CD4-positive, alpha-beta memory T cell (primary cell): ENCODE measurements at regions not wholly inside any gene's neighbourhood (a gene's known extent, or its start where the extent isn't known, plus 50 kb on each side); places are given as distances from the start of the nearest gene placed in this dataset.

Experiments
- CTCF ChIA-PET: fragments of 350-600 bp; sonication (Branson Sonifier 250); formaldehyde crosslinking; loops from one replicate; lab custom pipeline; 2021; ENCODE audit warnings: inconsistent platforms; ENCODE audit not compliant: partially characterized antibody; lab: Charles Lee
- POLR2A ChIA-PET: fragments of 350-600 bp; sonication (Branson Sonifier 250); formaldehyde crosslinking; loops from one replicate; lab custom pipeline; 2021; ENCODE audit not compliant: partially characterized antibody; lab: Charles Lee
- DNase-seq, 5 donors: peaks; one replicate each; pipeline versions ENCODE4 v3.0.0 to v3.0.0-alpha.2; 2020 to 2022; ENCODE audit warnings: mixed read lengths in 1 of 5
- H3K27ac ChIP-seq: one replicate; pipeline ENCODE4 v1.7.0; 2013; ENCODE audit warnings: low read depth, low read length
- H3K27me3 ChIP-seq: 2 replicates; pipeline ENCODE4 v1.7.0; 2013; ENCODE audit warnings: mild to moderate bottlenecking, low read length, moderate library complexity; ENCODE audit not compliant: insufficient read depth
- H3K36me3 ChIP-seq: 2 replicates; pipeline ENCODE4 v1.7.0; 2013; ENCODE audit warnings: mild to moderate bottlenecking, low read length, moderate library complexity; ENCODE audit not compliant: insufficient read depth
- H3K4me1 ChIP-seq: 2 replicates; pipeline ENCODE4 v1.7.0; 2013; ENCODE audit warnings: mild to moderate bottlenecking, low read length, moderate library complexity; ENCODE audit not compliant: insufficient read depth
- H3K4me3 ChIP-seq, 2 donors: one replicate each; pipeline ENCODE4 v1.7.0; 2013; ENCODE audit warnings: low read length in 2 of 2, mild to moderate bottlenecking in 1 of 2
- H3K9me3 ChIP-seq, 2 donors: one replicate each; pipeline ENCODE4 v1.7.0; 2013; ENCODE audit warnings: low read length in 2 of 2, control low read depth in 1 of 2; ENCODE audit not compliant: control insufficient read depth in 1 of 2
- H3K27ac Mint-ChIP-seq, 7 donors: one replicate each; pipeline ENCODE4 v1.8.0; 2020 to 2021; ENCODE audit warnings: mixed read lengths in 7 of 7, mild to moderate bottlenecking in 6 of 7, inconsistent platforms in 3 of 7, moderate library complexity in 3 of 7
- H3K27me3 Mint-ChIP-seq, 2 donors: one replicate each; pipeline ENCODE4 v1.8.0; 2020 to 2021; ENCODE audit warnings: mixed read lengths in 2 of 2
- H3K36me3 Mint-ChIP-seq, 2 donors: one replicate each; pipeline ENCODE4 v1.8.0; 2020 to 2021; ENCODE audit warnings: mixed read lengths in 2 of 2, inconsistent platforms in 1 of 2, mild to moderate bottlenecking in 1 of 2
- H3K4me1 Mint-ChIP-seq, 4 donors: one replicate each; pipeline ENCODE4 v1.8.0; 2020 to 2021; ENCODE audit warnings: mixed read lengths in 4 of 4, mild to moderate bottlenecking in 1 of 4
- H3K4me3 Mint-ChIP-seq, 8 donors: one replicate each; pipeline ENCODE4 v1.8.0; 2020 to 2021; ENCODE audit warnings: mixed read lengths in 8 of 8, mild to moderate bottlenecking in 7 of 8, moderate library complexity in 6 of 8, inconsistent platforms in 3 of 8
- H3K9me3 Mint-ChIP-seq, 8 donors: one replicate each; pipeline ENCODE4 v1.8.0; 2020 to 2021; ENCODE audit warnings: mixed read lengths in 8 of 8, mild to moderate bottlenecking in 5 of 8, inconsistent platforms in 3 of 8, moderate library complexity in 1 of 8
- intact Hi-C: fragments of 100-400 bp; cut with micrococcal nuclease; formaldehyde crosslinking; loops from one replicate; pipeline ENCODE4 v1.15.1; 2023

DNA sequence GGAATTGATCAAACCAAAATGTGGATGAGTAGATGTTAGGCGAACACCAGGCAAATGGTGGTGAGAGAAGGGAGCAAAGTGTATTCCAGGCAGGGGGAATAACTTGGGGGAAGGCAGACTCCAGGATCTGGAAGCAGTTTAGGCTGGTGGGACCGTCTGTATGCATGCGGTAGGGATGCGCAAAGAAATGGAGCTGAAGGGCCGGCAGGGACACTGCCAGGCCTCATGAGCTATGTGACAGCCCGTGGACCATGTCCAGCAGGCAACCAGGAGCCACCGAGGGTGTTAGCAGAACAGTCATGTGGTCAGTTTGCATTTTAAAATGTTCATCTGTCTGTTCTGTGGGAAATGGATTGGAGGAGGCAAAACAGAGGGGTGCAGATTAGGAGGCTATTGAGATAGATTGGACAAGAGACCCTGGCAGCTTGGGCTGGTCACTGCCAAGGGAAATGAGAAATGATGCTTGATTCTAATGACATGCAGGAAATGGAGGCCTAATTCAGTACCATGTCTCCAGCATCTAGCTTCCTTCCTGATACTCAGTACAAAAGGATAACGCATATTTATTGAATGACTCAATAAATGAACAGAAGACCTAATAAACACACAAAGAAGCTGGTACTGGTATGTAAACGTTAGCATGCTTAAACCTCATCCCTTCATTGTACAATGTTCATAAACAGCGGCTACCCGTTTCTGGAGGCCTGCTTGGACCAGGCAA is 412.4 kb downstream of the BUD13 start:
- Histone ChIP-seq H3K9me3 (no peaks in the 10 kb centered on the region), H3K27me3 (no peaks in the 10 kb centered on the region), H3K4me3 (no peak overlapping the region), H3K27ac (no peak overlapping the region), H3K4me1 (no peaks in the 10 kb centered on the region), H3K36me3 (no peaks in the 10 kb centered on the region)
- no peaks in the 10 kb centered on the region for H3K36me3 Mint-ChIP-seq
- H3K27ac Mint-ChIP-seq = no peak overlapping the region
- no peak for DNase-seq
- CTCF ChIA-PET = no interaction called here
- H3K4me3 Mint-ChIP-seq = no peak overlapping the region
- peaks cover 18 to 19% of the 10 kb centered on the region in 2 donors for H3K27me3 Mint-ChIP-seq
- peaks cover 0 to 2% (median 0%) of the 10 kb centered on the region in 4 donors for H3K4me1 Mint-ChIP-seq
- POLR2A ChIA-PET = no interaction called here
- peaks cover 0 to 3% (median 0%) of the 10 kb centered on the region in 8 donors for H3K9me3 Mint-ChIP-seq
- intact Hi-C loops = no loop called here

DNA sequence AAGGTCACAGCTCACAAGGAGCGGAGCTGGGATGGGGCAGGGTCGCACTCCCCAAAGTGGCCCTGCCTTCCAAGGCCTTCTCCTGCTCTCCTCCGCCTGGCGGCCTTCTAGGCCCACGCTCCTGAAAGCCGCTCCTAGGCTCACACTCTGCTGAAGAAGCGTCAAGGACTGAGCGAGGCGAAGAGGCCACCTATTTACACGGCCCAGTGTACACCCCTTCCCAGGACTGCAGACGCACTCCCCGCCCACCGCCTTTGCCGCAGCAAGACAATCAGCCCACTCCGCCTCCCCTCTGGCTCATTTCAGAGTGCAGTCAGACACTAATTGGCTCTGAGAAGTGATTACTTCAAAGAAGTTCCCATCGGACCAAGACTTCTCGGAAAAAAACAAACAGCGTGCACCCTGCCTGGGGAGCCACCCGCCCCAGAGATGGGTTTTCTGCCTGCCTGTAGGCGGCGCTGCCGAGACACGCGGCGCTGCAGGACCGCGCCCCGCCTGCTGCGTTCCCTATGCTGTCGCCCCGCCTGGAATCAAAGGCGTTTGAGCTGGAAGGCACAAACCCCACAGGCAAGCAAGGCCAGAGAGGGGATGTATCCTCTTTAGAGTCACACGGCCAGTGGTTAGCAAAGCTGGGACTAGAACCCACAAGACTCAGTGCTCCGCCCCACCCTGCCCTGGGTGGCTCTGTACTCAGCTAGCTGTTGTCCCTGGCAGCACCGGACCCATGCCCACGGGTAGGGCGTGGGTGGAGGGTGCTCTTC is 414.8 kb downstream of the BUD13 start:
- Histone ChIP-seq H3K36me3 (no peaks in the 10 kb centered on the region), H3K27ac (no peak overlapping the region), H3K9me3 (no peaks in the 10 kb centered on the region), H3K4me1 (no peaks in the 10 kb centered on the region), H3K27me3 (no peaks in the 10 kb centered on the region), H3K4me3 (no peak overlapping the region)
- H3K9me3 Mint-ChIP-seq = no peaks in the 10 kb centered on the region
- H3K27ac Mint-ChIP-seq = no peak overlapping the region
- no peak overlapping the region for H3K4me3 Mint-ChIP-seq
- H3K27me3 Mint-ChIP-seq = peaks cover 14 to 15% of the 10 kb centered on the region in 2 donors
- ChIA-PET CTCF (no interaction called here), POLR2A (no interaction called here)
- intact Hi-C loops = no loop called here
- no peaks in the 10 kb centered on the region for H3K4me1 Mint-ChIP-seq
- H3K36me3 Mint-ChIP-seq = no peaks in the 10 kb centered on the region
- DNase-seq = no peak

DNA sequence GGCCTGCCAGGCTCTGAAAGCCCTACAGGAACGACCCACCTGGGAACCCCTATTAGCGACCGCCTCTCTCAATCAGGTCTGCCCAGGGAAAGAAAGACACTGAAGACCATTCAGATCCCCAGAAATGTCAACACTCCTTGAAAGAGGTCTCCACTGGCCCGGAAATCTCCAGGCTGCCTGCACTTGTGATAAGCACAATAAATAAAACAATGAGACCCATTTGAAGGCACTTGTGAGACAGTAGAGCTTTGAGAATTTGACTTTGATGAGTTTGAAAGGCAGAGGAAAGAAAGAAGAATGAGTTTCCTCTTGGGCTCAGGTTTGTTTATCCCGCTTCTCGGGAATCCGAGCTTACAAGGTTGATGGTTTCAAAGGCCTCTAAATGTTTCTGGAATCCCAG is 416.3 kb downstream of the BUD13 start:
- intact Hi-C loops = no loop called here
- CTCF ChIA-PET = no interaction called here
- no peaks in the 10 kb centered on the region for H3K4me1 Mint-ChIP-seq

DNA sequence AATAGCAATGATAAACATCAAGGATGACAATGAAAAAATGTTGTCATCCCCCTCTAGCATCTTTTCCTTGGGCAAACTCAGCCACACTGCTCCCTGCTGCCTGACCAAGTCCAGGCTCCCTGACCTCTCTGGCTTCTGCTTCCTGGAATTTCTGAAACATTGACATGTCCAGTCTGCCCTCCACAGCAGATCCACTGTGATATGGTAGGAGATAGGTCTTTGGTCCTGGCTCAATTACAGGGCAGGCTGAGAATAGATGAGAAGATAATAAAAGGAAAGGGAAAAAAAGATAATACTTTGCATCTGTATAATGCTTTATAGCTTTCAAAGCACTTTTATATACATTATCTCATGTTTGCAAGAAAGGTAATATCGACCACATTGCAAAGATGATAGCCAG is 417.7 kb downstream of the BUD13 start:
- peaks cover 0 to 1% (median 0%) of the 10 kb centered on the region in 8 donors for H3K9me3 Mint-ChIP-seq
- Histone ChIP-seq H3K4me1 (no peaks in the 10 kb centered on the region), H3K9me3 (no peaks in the 10 kb centered on the region), H3K4me3 (no peak overlapping the region), H3K27ac (no peak overlapping the region), H3K36me3 (no peaks in the 10 kb centered on the region), H3K27me3 (no peaks in the 10 kb centered on the region)
- DNase-seq = no peak
- H3K27me3 Mint-ChIP-seq = peaks cover 10 to 11% of the 10 kb centered on the region in 2 donors
- intact Hi-C loops = no loop called here
- H3K4me1 Mint-ChIP-seq = no peaks in the 10 kb centered on the region
- ChIA-PET POLR2A (no interaction called here), CTCF (no interaction called here)
- H3K27ac Mint-ChIP-seq = no peak overlapping the region
- no peaks in the 10 kb centered on the region for H3K36me3 Mint-ChIP-seq
- H3K4me3 Mint-ChIP-seq = no peak overlapping the region

More for the DNA sequence above, 416.3 kb downstream of the BUD13 start:
- H3K9me3 ChIP-seq = no peaks in the 10 kb centered on the region
- H3K27ac ChIP-seq = no peak overlapping the region
- no peaks in the 10 kb centered on the region for H3K27me3 ChIP-seq
- Mint-ChIP-seq H3K27me3 (peaks cover 14 to 15% of the 10 kb centered on the region in 2 donors), H3K4me3 (no peak overlapping the region), H3K9me3 (peaks cover 0 to 1% (median 0%) of the 10 kb centered on the region in 8 donors), H3K27ac (no peak overlapping the region), H3K36me3 (no peaks in the 10 kb centered on the region)
- no peak overlapping the region for H3K4me3 ChIP-seq
- H3K36me3 ChIP-seq = no peaks in the 10 kb centered on the region
- no peaks in the 10 kb centered on the region for H3K4me1 ChIP-seq
- DNase-seq = no peak
- POLR2A ChIA-PET = no interaction called here

DNA sequence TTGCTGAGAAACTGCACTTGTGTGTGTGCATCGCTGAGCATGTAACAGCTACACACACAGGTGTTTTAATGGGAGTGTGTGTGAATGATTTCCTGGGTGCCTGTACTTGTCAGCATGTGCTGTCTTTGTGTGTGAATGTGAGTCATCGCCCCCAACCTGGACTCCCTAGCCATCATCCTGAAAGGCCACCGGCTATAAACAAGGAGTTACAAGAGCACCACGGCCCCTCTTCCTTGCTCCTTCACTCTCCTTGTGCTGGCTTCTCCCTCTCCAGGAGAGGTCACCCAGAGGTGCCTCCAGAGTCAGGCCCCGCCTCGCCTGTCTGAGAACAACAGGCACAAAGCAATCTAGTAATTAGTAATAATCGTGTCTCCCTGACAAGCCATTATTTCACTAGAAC is 419.2 kb downstream of the BUD13 start:
- peaks cover 3 to 7% of the 10 kb centered on the region in 2 donors for H3K27me3 Mint-ChIP-seq
- Histone ChIP-seq H3K4me1 (no peaks in the 10 kb centered on the region), H3K4me3 (no peak overlapping the region), H3K9me3 (no peaks in the 10 kb centered on the region), H3K36me3 (no peaks in the 10 kb centered on the region), H3K27me3 (no peaks in the 10 kb centered on the region), H3K27ac (no peak overlapping the region)
- H3K36me3 Mint-ChIP-seq = no peaks in the 10 kb centered on the region
- ChIA-PET CTCF (no interaction called here), POLR2A (no interaction called here)
- DNase-seq = no peak
- no peak overlapping the region for H3K4me3 Mint-ChIP-seq
- peaks cover 0 to 4% (median 0%) of the 10 kb centered on the region in 8 donors for H3K9me3 Mint-ChIP-seq
- no peaks in the 10 kb centered on the region for H3K4me1 Mint-ChIP-seq
- no peak overlapping the region for H3K27ac Mint-ChIP-seq
- intact Hi-C loops = no loop called here

DNA sequence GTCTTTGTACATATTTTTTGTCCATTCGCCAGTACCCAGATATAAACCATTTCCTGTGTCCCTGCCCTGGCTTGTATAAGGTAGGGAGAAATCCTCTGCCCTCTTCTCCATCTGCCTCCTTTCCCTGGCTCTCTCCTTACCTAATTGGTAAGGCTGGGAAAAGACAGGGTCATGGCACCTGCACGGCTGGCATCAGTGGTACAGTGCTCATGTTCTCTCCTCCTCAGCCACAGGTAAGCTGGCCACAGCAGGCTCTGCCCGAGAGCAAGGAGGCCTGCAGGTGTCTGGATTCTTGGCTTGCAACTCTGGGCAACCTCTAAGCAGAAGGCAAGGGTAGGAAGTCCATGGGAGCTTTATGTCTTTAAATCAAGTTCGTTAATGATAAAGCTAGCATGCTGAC is 419.9 kb downstream of the BUD13 start:
- H3K36me3 Mint-ChIP-seq = no peaks in the 10 kb centered on the region
- Histone ChIP-seq H3K4me3 (no peak overlapping the region), H3K4me1 (no peaks in the 10 kb centered on the region), H3K27me3 (no peaks in the 10 kb centered on the region), H3K36me3 (no peaks in the 10 kb centered on the region), H3K9me3 (no peaks in the 10 kb centered on the region), H3K27ac (no peak overlapping the region)
- CTCF ChIA-PET = no interaction called here
- no peak overlapping the region for H3K27ac Mint-ChIP-seq
- intact Hi-C loops = no loop called here
- peaks cover 3 to 8% of the 10 kb centered on the region in 2 donors for H3K27me3 Mint-ChIP-seq
- POLR2A ChIA-PET = no interaction called here
- H3K4me1 Mint-ChIP-seq = no peaks in the 10 kb centered on the region
- H3K9me3 Mint-ChIP-seq = peaks cover 0 to 8% (median 3%) of the 10 kb centered on the region in 8 donors
- no peak overlapping the region for H3K4me3 Mint-ChIP-seq
- DNase-seq = no peak

DNA sequence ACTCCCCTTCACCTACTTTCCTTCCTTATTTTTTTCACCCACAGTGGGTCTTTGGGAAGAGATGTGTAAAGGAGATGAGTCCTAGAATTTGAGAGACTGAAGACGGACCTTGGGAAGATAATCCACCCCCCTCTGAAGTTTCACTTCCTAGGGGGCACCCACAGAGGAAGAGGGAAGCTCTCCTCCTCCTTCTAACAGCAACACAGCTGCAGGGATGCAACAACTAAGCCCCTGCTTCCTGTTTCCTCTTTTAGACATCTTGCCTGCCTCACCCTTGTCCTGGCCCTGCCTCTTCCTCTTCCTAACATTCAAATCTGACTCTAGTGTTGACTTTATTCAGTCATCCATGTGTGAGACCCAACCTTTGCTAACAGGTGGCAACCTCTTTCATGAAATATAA is 424.6 kb downstream of the BUD13 start:
- ChIA-PET POLR2A (no interaction called here), CTCF (no interaction called here)
- H3K9me3 ChIP-seq = no peaks in the 10 kb centered on the region
- DNase-seq = no peak
- intact Hi-C loops = no loop called here
- Mint-ChIP-seq H3K27ac (no peak overlapping the region), H3K4me3 (peak overlapping the region in 1 of 8 donors; percentile 16), H3K9me3 (peaks cover 0 to 17% (median 5%) of the 10 kb centered on the region in 8 donors), H3K36me3 (no peaks in the 10 kb centered on the region), H3K27me3 (peaks cover 0 to 1% of the 10 kb centered on the region in 2 donors), H3K4me1 (no peaks in the 10 kb centered on the region)
- H3K36me3 ChIP-seq = no peaks in the 10 kb centered on the region
- H3K27me3 ChIP-seq = no peaks in the 10 kb centered on the region
- H3K4me1 ChIP-seq = no peaks in the 10 kb centered on the region
- H3K4me3 ChIP-seq = no peak overlapping the region
- no peak overlapping the region for H3K27ac ChIP-seq
